ENCODE measurements at regions not wholly inside any gene's neighbourhood (a gene's known extent, or its start where the extent isn't known, plus 50 kb on each side); places are given as distances from the start of the nearest gene placed in this dataset.

DNA sequence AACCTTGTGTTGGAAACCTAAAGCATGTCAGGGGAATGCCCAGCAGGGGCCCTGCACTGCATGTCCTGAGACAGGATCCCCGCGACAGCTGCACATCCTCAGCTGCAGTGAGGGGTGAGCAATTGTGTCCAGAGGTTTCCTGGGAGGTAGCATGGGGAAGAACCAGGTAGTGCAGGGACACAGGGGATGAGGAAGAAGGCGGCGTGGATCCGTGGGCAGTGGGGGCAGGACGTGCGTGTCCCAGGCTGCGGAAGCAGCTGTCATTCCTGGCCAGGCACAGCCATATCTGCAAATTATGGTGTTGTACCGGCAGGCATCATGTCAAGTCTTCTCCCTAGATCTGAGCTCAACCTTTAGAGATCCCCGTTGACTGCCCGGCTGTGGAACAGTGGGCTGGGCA is 238.2 kb upstream of the MYT1L start:
- Mint-ChIP-seq H3K9me3 (no peaks in the 10 kb centered on the region), H3K36me3 (no peaks in the 10 kb centered on the region), H3K27me3 (no peaks in the 10 kb centered on the region), H3K4me3 (no peak overlapping the region), H3K4me1 (ENCODE audit: low read depth) (no peaks in the 10 kb centered on the region), H3K27ac (no peak overlapping the region)
- no peak for DNase-seq
- ChIA-PET CTCF (no interaction called here), POLR2A (no interaction called here)
- intact Hi-C loops (cut with micrococcal nuclease), result no loop called here

DNA sequence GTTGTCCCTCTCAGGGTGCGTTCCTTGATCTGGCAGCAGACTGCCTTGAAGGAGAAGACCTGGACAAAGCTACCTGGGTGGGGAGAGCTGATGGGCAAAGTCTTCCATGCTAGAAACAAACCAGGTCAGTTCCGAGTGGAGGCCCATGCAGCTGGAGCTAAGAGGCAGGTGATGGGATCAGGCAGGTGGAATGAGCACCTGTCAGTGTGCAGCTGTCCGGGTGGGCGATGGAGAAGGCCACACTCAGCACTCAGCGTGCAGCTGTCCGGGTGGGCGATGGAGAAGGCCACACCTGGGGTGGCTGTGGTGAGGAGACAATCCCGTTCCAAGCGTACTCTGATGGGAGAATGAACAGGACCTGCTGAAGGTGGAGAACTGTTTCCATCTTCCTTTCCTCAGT is 237.3 kb upstream of the MYT1L start:
- ChIA-PET CTCF (no interaction called here), POLR2A (no interaction called here)
- Mint-ChIP-seq H3K27ac (no peak overlapping the region), H3K36me3 (no peaks in the 10 kb centered on the region), H3K27me3 (no peaks in the 10 kb centered on the region), H3K4me3 (no peak overlapping the region), H3K4me1 (ENCODE audit: low read depth) (no peaks in the 10 kb centered on the region), H3K9me3 (no peaks in the 10 kb centered on the region)
- DNase-seq, result no peak
- intact Hi-C loops (cut with micrococcal nuclease), result no loop called here

GRCh38 chr2:2567776-2568175 is 236.7 kb upstream of the MYT1L start:
- Mint-ChIP-seq H3K4me3 (no peak overlapping the region), H3K27ac (no peak overlapping the region)
- intact Hi-C loops (cut with micrococcal nuclease), result no loop called here

DNA sequence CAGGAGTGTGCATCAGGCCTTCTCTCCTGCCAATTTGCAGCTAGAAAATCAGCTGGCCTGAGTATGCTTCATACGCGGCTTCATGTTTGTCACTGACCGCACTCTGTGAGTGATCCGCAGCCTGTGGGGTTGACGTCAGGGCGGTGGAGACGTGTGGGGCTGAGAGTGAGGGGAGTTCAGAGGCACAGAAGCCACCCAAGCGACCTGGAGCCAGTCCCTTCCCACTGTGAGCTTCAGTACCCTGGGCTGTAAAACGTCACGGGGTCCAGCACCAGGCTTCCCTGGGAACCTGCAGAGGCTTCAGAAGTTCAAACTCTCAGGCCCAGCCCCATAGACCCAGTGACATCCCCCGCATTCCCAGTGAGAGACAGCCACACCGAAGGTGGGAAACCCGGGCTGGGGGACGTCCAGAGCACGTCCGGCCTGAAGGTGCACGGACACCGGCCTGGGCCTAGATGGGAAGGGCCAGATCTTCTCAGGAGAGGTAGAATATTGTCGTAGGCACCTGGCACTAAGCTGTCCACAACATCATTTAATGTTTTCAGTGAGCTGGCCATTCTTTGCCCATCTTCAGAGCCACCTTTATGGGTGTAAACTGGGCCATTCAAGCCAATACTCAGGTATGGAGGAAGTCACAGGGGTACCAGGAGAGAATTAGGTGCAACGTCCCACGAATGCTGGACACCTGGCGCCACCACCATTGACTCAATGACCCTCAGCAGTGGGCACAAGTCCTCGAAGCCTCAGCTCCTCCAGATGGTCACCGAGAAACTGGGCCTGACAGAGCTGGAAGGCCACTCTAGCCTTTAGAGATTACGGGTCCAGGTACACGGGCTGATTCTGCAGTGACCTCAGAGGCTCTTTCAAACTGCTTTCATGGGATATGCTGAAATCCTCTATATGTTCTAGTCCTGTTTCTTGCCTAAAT is 235.6 kb upstream of the MYT1L start:
- CTCF ChIA-PET, result no interaction called here
- Mint-ChIP-seq H3K27ac (no peak overlapping the region), H3K4me3 (no peak overlapping the region), H3K4me1 (ENCODE audit: low read depth) (no peaks in the 10 kb centered on the region), H3K36me3 (no peaks in the 10 kb centered on the region), H3K27me3 (no peaks in the 10 kb centered on the region), H3K9me3 (no peaks in the 10 kb centered on the region)
- intact Hi-C loops (cut with micrococcal nuclease), result no loop called here
- POLR2A ChIA-PET, result no interaction called here
- DNase-seq, result no peak

More at GRCh38 chr2:2567776-2568175, 236.7 kb upstream of the MYT1L start:
- ChIA-PET CTCF (no interaction called here), POLR2A (no interaction called here)
- Mint-ChIP-seq H3K4me1 (ENCODE audit: low read depth) (no peaks in the 10 kb centered on the region), H3K27me3 (no peaks in the 10 kb centered on the region), H3K9me3 (no peaks in the 10 kb centered on the region), H3K36me3 (no peaks in the 10 kb centered on the region)
- no peak for DNase-seq

GRCh38 chr2:2565671-2566070 is 234.6 kb upstream of the MYT1L start:
- POLR2A ChIA-PET, result no interaction called here
- CTCF ChIA-PET, result no interaction called here
- intact Hi-C loops (cut with micrococcal nuclease), result no loop called here
- Mint-ChIP-seq H3K27me3 (no peaks in the 10 kb centered on the region), H3K36me3 (no peaks in the 10 kb centered on the region), H3K9me3 (no peaks in the 10 kb centered on the region), H3K4me3 (no peak overlapping the region), H3K4me1 (ENCODE audit: low read depth) (no peaks in the 10 kb centered on the region), H3K27ac (no peak overlapping the region)
- DNase-seq, result no peak

- POLR2A ChIA-PET, result no interaction called here
- Mint-ChIP-seq H3K27me3 (no peaks in the 10 kb centered on the region), H3K4me3 (no peak overlapping the region), H3K4me1 (ENCODE audit: low read depth) (no peaks in the 10 kb centered on the region), H3K36me3 (no peaks in the 10 kb centered on the region), H3K9me3 (no peaks in the 10 kb centered on the region), H3K27ac (no peak overlapping the region)
- no peak for DNase-seq
- CTCF ChIA-PET, result no interaction called here
- intact Hi-C loops (cut with micrococcal nuclease), result no loop called here
Observed at GRCh38 chr2:2564300-2565078, 233.4 kb upstream of the MYT1L start.

- Mint-ChIP-seq H3K27ac (no peak overlapping the region), H3K9me3 (no peaks in the 10 kb centered on the region), H3K36me3 (no peaks in the 10 kb centered on the region), H3K27me3 (no peaks in the 10 kb centered on the region), H3K4me3 (no peak overlapping the region), H3K4me1 (ENCODE audit: low read depth) (no peaks in the 10 kb centered on the region)
- CTCF ChIA-PET, result no interaction called here
- DNase-seq, result no peak
- POLR2A ChIA-PET, result no interaction called here
- intact Hi-C loops (cut with micrococcal nuclease), result no loop called here
Observed at GRCh38 chr2:2563309-2563860, 232.3 kb upstream of the MYT1L start.

DNA sequence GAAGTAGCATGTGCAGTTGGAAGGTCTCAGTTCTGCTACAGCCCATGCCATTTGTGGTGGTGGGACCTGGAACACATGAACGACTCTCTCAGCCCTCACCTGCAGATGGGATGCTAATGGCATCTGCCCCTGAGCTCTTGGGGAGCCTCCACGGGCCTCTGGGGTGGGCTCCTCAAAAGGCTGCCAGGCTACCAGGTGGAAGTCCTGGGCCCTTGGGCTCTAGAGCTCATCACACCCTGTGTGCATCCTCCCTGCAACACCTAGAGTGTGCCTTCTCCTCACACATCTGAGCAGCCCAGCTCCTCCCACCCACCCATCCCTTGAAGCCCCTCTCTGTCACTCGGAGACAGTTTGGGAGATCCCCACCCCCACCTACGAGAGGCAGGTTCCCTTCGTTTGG is 231.8 kb upstream of the MYT1L start:
- DNase-seq, result no peak
- CTCF ChIA-PET, result no interaction called here
- H3K36me3 Mint-ChIP-seq, result no peaks in the 10 kb centered on the region

GRCh38 chr2:2561346-2562095 is 230.4 kb upstream of the MYT1L start:
- no peak for DNase-seq
- Mint-ChIP-seq H3K9me3 (no peaks in the 10 kb centered on the region), H3K4me3 (no peak overlapping the region), H3K27me3 (no peaks in the 10 kb centered on the region), H3K36me3 (no peaks in the 10 kb centered on the region), H3K4me1 (ENCODE audit: low read depth) (no peaks in the 10 kb centered on the region), H3K27ac (no peak overlapping the region)
- intact Hi-C loops (cut with micrococcal nuclease), result no loop called here
- POLR2A ChIA-PET, result no interaction called here
- CTCF ChIA-PET, result no interaction called here

More for the DNA sequence above, 231.8 kb upstream of the MYT1L start:
- intact Hi-C loops (cut with micrococcal nuclease), result no loop called here
- no peaks in the 10 kb centered on the region for H3K9me3 Mint-ChIP-seq
- POLR2A ChIA-PET, result no interaction called here
- no peaks in the 10 kb centered on the region for H3K27me3 Mint-ChIP-seq
- no peaks in the 10 kb centered on the region for H3K4me1 Mint-ChIP-seq (ENCODE audit: low read depth)
- no peak overlapping the region for H3K27ac Mint-ChIP-seq
- H3K4me3 Mint-ChIP-seq, result no peak overlapping the region

DNA sequence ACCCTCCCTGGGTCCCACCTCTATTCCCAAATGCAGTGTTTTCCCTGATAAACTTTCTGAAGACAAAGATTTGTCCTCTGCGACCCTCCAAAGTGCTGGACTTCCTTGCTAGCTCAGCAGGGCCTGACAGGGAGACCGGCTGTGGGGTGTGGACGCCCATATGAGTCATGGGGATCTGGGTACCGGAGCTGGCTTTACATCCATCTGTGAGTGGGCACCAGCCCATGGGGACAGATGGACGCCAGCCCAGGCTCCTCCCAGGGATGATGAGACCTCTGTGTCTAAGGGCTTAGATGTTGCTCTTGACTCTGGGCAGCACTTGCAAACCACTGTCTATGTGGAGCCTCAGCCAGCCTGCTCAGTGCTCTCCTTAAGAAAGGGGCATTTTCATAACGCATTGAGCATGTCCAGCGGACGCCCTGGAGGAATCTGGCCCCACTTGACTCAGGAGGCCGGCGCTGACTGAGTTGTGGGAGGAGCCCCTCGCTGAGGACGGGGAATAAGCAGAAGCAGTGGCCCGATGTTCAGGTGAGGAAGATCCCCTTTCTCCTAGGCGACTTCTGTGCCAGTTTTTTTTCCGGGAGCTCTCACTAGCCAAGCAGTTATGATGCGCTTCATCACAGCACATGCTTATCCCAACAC is 229.4 kb upstream of the MYT1L start:
- H3K27me3 Mint-ChIP-seq, result no peaks in the 10 kb centered on the region
- H3K36me3 Mint-ChIP-seq, result no peaks in the 10 kb centered on the region
- H3K27ac Mint-ChIP-seq, result no peak overlapping the region
- no peaks in the 10 kb centered on the region for H3K9me3 Mint-ChIP-seq
- intact Hi-C loops (cut with micrococcal nuclease), result no loop called here
- no peaks in the 10 kb centered on the region for H3K4me1 Mint-ChIP-seq (ENCODE audit: low read depth)
- POLR2A ChIA-PET, result no interaction called here
- H3K4me3 Mint-ChIP-seq, result no peak overlapping the region
- CTCF ChIA-PET, result no interaction called here
- DNase-seq, result no peak

GRCh38 chr2:2558476-2558875 is 227.4 kb upstream of the MYT1L start:
- peaks cover 16% of the 10 kb centered on the region for H3K9me3 Mint-ChIP-seq
- intact Hi-C loops (cut with micrococcal nuclease), result no loop called here
- no peak overlapping the region for H3K4me3 Mint-ChIP-seq
- H3K4me1 Mint-ChIP-seq (ENCODE audit: low read depth), result no peaks in the 10 kb centered on the region
- ChIA-PET CTCF (no interaction called here), POLR2A (no interaction called here)
- H3K27ac Mint-ChIP-seq, result no peak overlapping the region
- H3K27me3 Mint-ChIP-seq, result no peaks in the 10 kb centered on the region
- no peak for DNase-seq
- no peaks in the 10 kb centered on the region for H3K36me3 Mint-ChIP-seq

- POLR2A ChIA-PET, result no interaction called here
- H3K4me3 Mint-ChIP-seq, result no peak overlapping the region
- intact Hi-C loops (cut with micrococcal nuclease), result no loop called here
- CTCF ChIA-PET, result no interaction called here
- no peaks in the 10 kb centered on the region for H3K36me3 Mint-ChIP-seq
- no peaks in the 10 kb centered on the region for H3K27me3 Mint-ChIP-seq
- H3K4me1 Mint-ChIP-seq (ENCODE audit: low read depth), result no peaks in the 10 kb centered on the region
- H3K27ac Mint-ChIP-seq, result no peak overlapping the region
- no peak for DNase-seq
- H3K9me3 Mint-ChIP-seq, result peaks cover 24% of the 10 kb centered on the region
Observed at GRCh38 chr2:2557475-2557874, 226.4 kb upstream of the MYT1L start.

Data from activated CD4-positive, alpha-beta memory T cell treated with anti-CD3 and anti-CD28 coated beads for 36 hours (primary cell).